ENCODE measurements at regions not wholly inside any gene's neighbourhood (a gene's known extent, or its start where the extent isn't known, plus 50 kb on each side); places are given as distances from the start of the nearest gene placed in this dataset.

- TF ChIP-seq ZBTB21 (tag by site-specific recombination; IDR thresholded peaks at IDR 0.05) (no peak), ZBTB7A (tag by site-specific recombination; IDR thresholded peaks at IDR 0.05; ENCODE audit: low read depth) (no peak), ZNF639 (tag by site-specific recombination; IDR thresholded peaks at IDR 0.05) (no peak), CTCF (tag by site-specific recombination; IDR thresholded peaks at IDR 0.05) (no peak), ZNF555 (tag by site-specific recombination; conservative IDR thresholded peaks at IDR 0.05) (no peak), ZNF202 (tag by site-specific recombination; IDR thresholded peaks at IDR 0.05; ENCODE audit: borderline replicate concordance) (no peak), ZFP69B (tag by site-specific recombination; IDR thresholded peaks at IDR 0.05) (no peak), TCF7L2 (IDR thresholded peaks at IDR 0.05; ENCODE audit: borderline replicate concordance, low read depth, low read length) (no peak), WT1 (tag by site-specific recombination; IDR thresholded peaks at IDR 0.05) (no peak), ZNF830 (tag by site-specific recombination; IDR thresholded peaks at IDR 0.05; ENCODE audit: low read depth) (no peak), ZBTB49 (tag by site-specific recombination; IDR thresholded peaks at IDR 0.05; ENCODE audit: low read depth) (no peak), ZNF274 (IDR thresholded peaks at IDR 0.05; ENCODE audit: low read length) (no peak), ZNF274 (tag by site-specific recombination; IDR thresholded peaks at IDR 0.05; ENCODE audit: borderline replicate concordance) (no peak), ZBTB44 (tag by site-specific recombination; IDR thresholded peaks at IDR 0.05) (no peak), BCL11B (tag by site-specific recombination; IDR thresholded peaks at IDR 0.05; ENCODE audit: low read depth) (no peak)
These were observed 147.8 kb upstream of the CA10 start for GRCh38 chr17:52306314-52306713.
